A549 (cell line): ENCODE measurements at regions not wholly inside any gene's neighbourhood (a gene's known extent, or its start where the extent isn't known, plus 50 kb on each side); places are given as distances from the start of the nearest gene placed in this dataset.

ENCODE experiments used
- GATA3 ChIP-seq: IDR thresholded peaks from 2 replicates; pipeline ENCODE4 v1.6.1; 2012; ENCODE audit warnings: borderline replicate concordance
- JUNB ChIP-seq: fragments of >200 bp; sonication (Bioruptor Twin); formaldehyde crosslinking; IDR thresholded peaks from 2 replicates; pipeline ENCODE4 v1.6.1; 2016
- KDM1A ChIP-seq: fragments of 200-600 bp; sonication (generic); IDR thresholded peaks from 2 replicates; pipeline ENCODE4 v1.6.1; 2016; ENCODE audit warnings: low read depth, mild to moderate bottlenecking
- PHF8 ChIP-seq: fragments of 200-600 bp; sonication (generic); IDR thresholded peaks from 2 replicates; pipeline ENCODE4 v1.6.1; 2016; ENCODE audit warnings: low read depth, mild to moderate bottlenecking, antibody characterized with exemption, moderate library complexity, borderline replicate concordance
- POLR2A ChIP-seq: IDR thresholded peaks from 2 replicates; pipeline ENCODE4 v1.6.1; 2012; ENCODE audit warnings: mild to moderate bottlenecking, low read length
- POLR2AphosphoS2 ChIP-seq: conservative IDR thresholded peaks from 2 replicates; pipeline ENCODE4 v1.6.1; 2012; ENCODE audit warnings: low read length, improper control_type of control experiment, inconsistent platforms
- RAD21 ChIP-seq, 2 experiments: fragments of >200 bp in 1 of 2; sonication (Bioruptor Twin) in 1 of 2; formaldehyde crosslinking in 1 of 2; IDR thresholded peaks in 1 of 2; conservative IDR thresholded peaks in 1 of 2; 2 replicates in 1 of 2; 3 replicates in 1 of 2; pipeline ENCODE4 v1.6.1; 2012 to 2018; ENCODE audit warnings: inconsistent platforms in 1 of 2
- RARB ChIP-seq: fragments of 250-450 bp; sonication (Bioruptor Pico); IDR thresholded peaks from 2 replicates; pipeline ENCODE4 v1.8.0; 2021; ENCODE audit warnings: mild to moderate bottlenecking, moderate library complexity
- RCOR1 ChIP-seq: fragments of 150-350 bp; IDR thresholded peaks from 2 replicates; pipeline ENCODE4 v1.6.1; 2014; ENCODE audit warnings: antibody characterized with exemption, low read length, low read depth
- TF ChIP-seq, protein P1 (sequence below): fragments of >200 bp; sonication (Bioruptor Twin); formaldehyde crosslinking; IDR thresholded peaks from 3 replicates; pipeline ENCODE4 v1.5.1; 2016

DNA sequence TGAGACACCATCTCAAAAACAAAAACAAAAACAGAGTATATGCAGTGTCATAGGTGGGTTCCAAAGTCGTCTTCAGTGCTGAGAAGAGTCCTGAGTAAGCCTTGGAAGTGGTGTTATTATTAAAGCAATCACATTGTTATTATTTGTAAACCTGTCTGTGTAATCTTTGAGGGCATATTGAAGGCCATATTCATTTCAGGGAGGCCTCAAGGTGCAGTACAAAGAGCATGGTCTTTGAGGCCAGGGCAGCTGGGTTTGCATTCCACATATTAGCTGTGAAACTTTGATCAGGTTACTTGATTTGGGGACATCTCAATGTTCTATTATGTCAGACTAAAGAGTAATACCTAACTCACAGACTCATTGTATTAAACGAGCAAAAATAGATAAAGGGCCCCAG, 139.3 kb upstream of the SOX4 start:
- TF ChIP-seq RCOR1 (no peak), KDM1A (no peak), RAD21 (conservative IDR thresholded peaks at IDR 0.05 in 1 of 2, IDR thresholded peaks at IDR 0.05 in 1 of 2) (no peak), PHF8 (no peak), JUNB (no peak), GATA3 (no peak), POLR2AphosphoS2 (no peak), RARB (CRISPR knock-in tag) (no peak), POLR2A (no peak)
- TF ChIP-seq, protein P1, sequence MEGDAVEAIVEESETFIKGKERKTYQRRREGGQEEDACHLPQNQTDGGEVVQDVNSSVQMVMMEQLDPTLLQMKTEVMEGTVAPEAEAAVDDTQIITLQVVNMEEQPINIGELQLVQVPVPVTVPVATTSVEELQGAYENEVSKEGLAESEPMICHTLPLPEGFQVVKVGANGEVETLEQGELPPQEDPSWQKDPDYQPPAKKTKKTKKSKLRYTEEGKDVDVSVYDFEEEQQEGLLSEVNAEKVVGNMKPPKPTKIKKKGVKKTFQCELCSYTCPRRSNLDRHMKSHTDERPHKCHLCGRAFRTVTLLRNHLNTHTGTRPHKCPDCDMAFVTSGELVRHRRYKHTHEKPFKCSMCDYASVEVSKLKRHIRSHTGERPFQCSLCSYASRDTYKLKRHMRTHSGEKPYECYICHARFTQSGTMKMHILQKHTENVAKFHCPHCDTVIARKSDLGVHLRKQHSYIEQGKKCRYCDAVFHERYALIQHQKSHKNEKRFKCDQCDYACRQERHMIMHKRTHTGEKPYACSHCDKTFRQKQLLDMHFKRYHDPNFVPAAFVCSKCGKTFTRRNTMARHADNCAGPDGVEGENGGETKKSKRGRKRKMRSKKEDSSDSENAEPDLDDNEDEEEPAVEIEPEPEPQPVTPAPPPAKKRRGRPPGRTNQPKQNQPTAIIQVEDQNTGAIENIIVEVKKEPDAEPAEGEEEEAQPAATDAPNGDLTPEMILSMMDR = no peak
